ENCODE measurements at regions not wholly inside any gene's neighbourhood (a gene's known extent, or its start where the extent isn't known, plus 50 kb on each side); places are given as distances from the start of the nearest gene placed in this dataset.
A peak's percentile ranks its signal among the peaks of the same experiment; 100 is the strongest.

GRCh38 chr15:94066811-94067210, 164.6 kb upstream of the MCTP2 start:
- in situ Hi-C loops (cut with HindIII; ENCODE audit: low pct_unique_long_range_greater_than_20kb, low sequenced_read_pairs): no loop called here
- no peak for DNase-seq (ENCODE audit: low read depth)

- in situ Hi-C loops (cut with HindIII; ENCODE audit: low pct_unique_long_range_greater_than_20kb, low sequenced_read_pairs): no loop called here
- DNase-seq (ENCODE audit: low read depth): no peak
These were observed 165.3 kb upstream of the MCTP2 start for GRCh38 chr15:94066046-94066445.

- no peak for DNase-seq (ENCODE audit: low read depth)
- in situ Hi-C loops (cut with HindIII; ENCODE audit: low pct_unique_long_range_greater_than_20kb, low sequenced_read_pairs): no loop called here
These were observed 166.6 kb upstream of the MCTP2 start for GRCh38 chr15:94064676-94065313.

- in situ Hi-C loops (cut with HindIII; ENCODE audit: low pct_unique_long_range_greater_than_20kb, low sequenced_read_pairs): no loop called here
- no peak for DNase-seq (ENCODE audit: low read depth)
These were observed 170.3 kb upstream of the MCTP2 start for GRCh38 chr15:94061041-94061440.

GRCh38 chr15:94059013-94059587, 172.3 kb upstream of the MCTP2 start:
- no peak for DNase-seq (ENCODE audit: low read depth)
- in situ Hi-C loops (cut with HindIII; ENCODE audit: low pct_unique_long_range_greater_than_20kb, low sequenced_read_pairs): no loop called here

- no peak for DNase-seq (ENCODE audit: low read depth)
- in situ Hi-C loops (cut with HindIII; ENCODE audit: low pct_unique_long_range_greater_than_20kb, low sequenced_read_pairs): no loop called here
These were observed 174.1 kb upstream of the MCTP2 start for GRCh38 chr15:94057305-94057704.

- in situ Hi-C loops (cut with HindIII; ENCODE audit: low pct_unique_long_range_greater_than_20kb, low sequenced_read_pairs): no loop called here
- peak; percentile 47 for DNase-seq (ENCODE audit: low read depth)
These were observed 175.0 kb upstream of the MCTP2 start for GRCh38 chr15:94056314-94056713.

- in situ Hi-C loops (cut with HindIII; ENCODE audit: low pct_unique_long_range_greater_than_20kb, low sequenced_read_pairs): no loop called here
- DNase-seq (ENCODE audit: low read depth): no peak
These were observed 177.7 kb upstream of the MCTP2 start for GRCh38 chr15:94053626-94054025.

GRCh38 chr15:94052711-94053110, 178.7 kb upstream of the MCTP2 start:
- no peak for DNase-seq (ENCODE audit: low read depth)
- in situ Hi-C loops (cut with HindIII; ENCODE audit: low pct_unique_long_range_greater_than_20kb, low sequenced_read_pairs): no loop called here

- DNase-seq (ENCODE audit: low read depth): no peak
- in situ Hi-C loops (cut with HindIII; ENCODE audit: low pct_unique_long_range_greater_than_20kb, low sequenced_read_pairs): no loop called here
These were observed 183.8 kb upstream of the MCTP2 start for GRCh38 chr15:94047566-94047965.

GRCh38 chr15:94042180-94042928, 189.0 kb upstream of the MCTP2 start:
- in situ Hi-C loops (cut with HindIII; ENCODE audit: low pct_unique_long_range_greater_than_20kb, low sequenced_read_pairs): no loop called here
- DNase-seq (ENCODE audit: low read depth): no peak

GRCh38 chr15:94041746-94042145, 189.6 kb upstream of the MCTP2 start:
- in situ Hi-C loops (cut with HindIII; ENCODE audit: low pct_unique_long_range_greater_than_20kb, low sequenced_read_pairs): no loop called here
- no peak for DNase-seq (ENCODE audit: low read depth)

GRCh38 chr15:94040541-94041248, 190.7 kb upstream of the MCTP2 start:
- peak; percentile 44 for DNase-seq (ENCODE audit: low read depth)
- in situ Hi-C loops (cut with HindIII; ENCODE audit: low pct_unique_long_range_greater_than_20kb, low sequenced_read_pairs): no loop called here

- no peak for DNase-seq (ENCODE audit: low read depth)
- in situ Hi-C loops (cut with HindIII; ENCODE audit: low pct_unique_long_range_greater_than_20kb, low sequenced_read_pairs): no loop called here
These were observed 195.2 kb upstream of the MCTP2 start for GRCh38 chr15:94036156-94036555.

GRCh38 chr15:94033683-94034020, 197.7 kb upstream of the MCTP2 start:
- no peak for DNase-seq (ENCODE audit: low read depth)
- in situ Hi-C loops (cut with HindIII; ENCODE audit: low pct_unique_long_range_greater_than_20kb, low sequenced_read_pairs): no loop called here

GRCh38 chr15:94033014-94033682, 198.2 kb upstream of the MCTP2 start:
- DNase-seq (ENCODE audit: low read depth): no peak
- in situ Hi-C loops (cut with HindIII; ENCODE audit: low pct_unique_long_range_greater_than_20kb, low sequenced_read_pairs): no loop called here

- in situ Hi-C loops (cut with HindIII; ENCODE audit: low pct_unique_long_range_greater_than_20kb, low sequenced_read_pairs): no loop called here
- no peak for DNase-seq (ENCODE audit: low read depth)
These were observed 198.8 kb upstream of the MCTP2 start for GRCh38 chr15:94032571-94032970.

- no peak for DNase-seq (ENCODE audit: low read depth)
- in situ Hi-C loops (cut with HindIII; ENCODE audit: low pct_unique_long_range_greater_than_20kb, low sequenced_read_pairs): no loop called here
These were observed 200.3 kb upstream of the MCTP2 start for GRCh38 chr15:94031072-94031471.

GRCh38 chr15:94029495-94029894, 201.9 kb upstream of the MCTP2 start:
- in situ Hi-C loops (cut with HindIII; ENCODE audit: low pct_unique_long_range_greater_than_20kb, low sequenced_read_pairs): no loop called here
- no peak for DNase-seq (ENCODE audit: low read depth)

All from Caki2 (cell line).